ENCODE measurements at regions not wholly inside any gene's neighbourhood (a gene's known extent, or its start where the extent isn't known, plus 50 kb on each side); places are given as distances from the start of the nearest gene placed in this dataset.
"Not testable (repeated sequence)": the region's sequence is repeated elsewhere in the genome, so short reads cannot be mapped to it uniquely, and the experiment has no call there.

DNA sequence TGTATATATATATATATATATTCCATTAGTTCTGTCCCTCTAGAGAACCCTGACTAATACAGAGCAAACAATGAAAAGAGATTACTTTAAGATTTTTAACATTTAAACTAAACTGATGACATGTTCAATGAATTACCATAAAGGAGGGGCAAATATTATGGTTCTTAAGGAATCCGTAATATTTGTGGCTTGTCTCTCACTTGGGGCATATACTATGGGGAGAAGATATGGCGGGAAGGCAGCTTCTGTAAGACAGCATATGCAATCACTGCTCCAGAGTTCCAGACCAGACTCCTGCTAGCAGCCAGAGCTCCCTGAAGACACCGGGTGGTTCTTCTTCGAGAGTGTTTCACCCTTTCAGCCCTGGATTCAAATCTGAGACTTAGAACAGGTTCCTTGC is 321.1 kb upstream of the NT5E start:
- DNase-seq (ENCODE audit: low read depth) = no peak

DNA sequence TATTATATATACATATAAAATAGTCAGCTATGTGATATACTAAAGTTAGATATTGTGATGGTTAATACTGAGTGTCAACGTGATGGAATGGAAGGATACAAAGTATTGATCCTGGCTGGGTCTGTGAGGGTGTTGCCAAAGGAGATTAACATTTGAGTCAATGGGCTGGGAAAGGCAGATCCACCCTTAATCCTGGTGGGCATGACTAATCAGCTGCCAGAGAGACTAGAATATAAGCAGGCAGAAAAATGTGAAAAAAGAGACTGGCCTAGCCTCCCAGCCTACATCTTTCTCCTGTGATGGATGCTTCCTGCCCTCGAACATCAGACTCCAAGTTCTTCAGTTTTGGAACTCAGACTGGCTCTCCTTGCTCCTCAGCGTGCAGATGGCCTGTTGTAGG is 321.6 kb upstream of the NT5E start:
- DNase-seq (ENCODE audit: low read depth) = not testable (repeated sequence)

DNA sequence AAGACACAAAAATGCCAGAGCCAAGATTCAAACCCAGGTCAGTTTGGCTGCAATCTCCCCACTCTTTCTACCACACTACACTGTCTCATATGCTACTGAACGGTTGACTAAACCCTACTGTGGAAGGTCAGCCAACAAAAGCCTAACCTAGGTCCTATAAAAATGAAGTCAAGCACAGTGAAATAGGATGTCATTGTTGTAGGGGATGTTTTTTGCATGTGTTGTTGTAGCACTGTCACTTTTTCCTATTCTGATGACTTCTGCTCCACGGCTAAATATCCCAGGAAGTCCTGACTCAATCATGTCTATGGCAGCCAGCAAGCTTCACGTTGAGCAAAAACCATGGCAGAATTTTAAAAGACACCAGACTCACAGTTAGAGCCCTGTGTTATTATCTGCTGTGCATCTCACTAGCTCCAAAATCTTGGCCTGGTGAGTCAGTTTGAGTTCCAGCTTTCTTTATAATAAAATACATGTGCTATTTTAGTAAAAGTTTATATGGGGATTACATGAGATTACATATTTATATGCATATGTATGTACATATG is 322.1 kb upstream of the NT5E start:
- no peak for DNase-seq (ENCODE audit: low read depth)

DNA sequence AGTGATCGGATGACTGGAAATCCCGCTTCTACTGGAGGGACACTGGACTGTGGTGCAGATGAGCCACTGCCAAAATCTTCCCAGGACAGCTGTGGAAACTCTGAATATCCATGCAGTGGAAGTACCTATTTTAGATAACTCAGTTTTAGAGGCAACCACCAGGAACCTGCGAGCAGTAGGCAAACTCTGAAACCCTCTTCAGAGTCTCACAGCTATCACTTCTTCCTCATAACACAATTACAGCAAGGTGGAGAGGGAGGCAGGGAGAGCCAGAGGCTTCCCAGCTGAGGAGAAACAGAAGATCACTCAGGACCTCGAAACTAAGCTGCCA is 322.8 kb upstream of the NT5E start:
- no peak for DNase-seq (ENCODE audit: low read depth)

DNA sequence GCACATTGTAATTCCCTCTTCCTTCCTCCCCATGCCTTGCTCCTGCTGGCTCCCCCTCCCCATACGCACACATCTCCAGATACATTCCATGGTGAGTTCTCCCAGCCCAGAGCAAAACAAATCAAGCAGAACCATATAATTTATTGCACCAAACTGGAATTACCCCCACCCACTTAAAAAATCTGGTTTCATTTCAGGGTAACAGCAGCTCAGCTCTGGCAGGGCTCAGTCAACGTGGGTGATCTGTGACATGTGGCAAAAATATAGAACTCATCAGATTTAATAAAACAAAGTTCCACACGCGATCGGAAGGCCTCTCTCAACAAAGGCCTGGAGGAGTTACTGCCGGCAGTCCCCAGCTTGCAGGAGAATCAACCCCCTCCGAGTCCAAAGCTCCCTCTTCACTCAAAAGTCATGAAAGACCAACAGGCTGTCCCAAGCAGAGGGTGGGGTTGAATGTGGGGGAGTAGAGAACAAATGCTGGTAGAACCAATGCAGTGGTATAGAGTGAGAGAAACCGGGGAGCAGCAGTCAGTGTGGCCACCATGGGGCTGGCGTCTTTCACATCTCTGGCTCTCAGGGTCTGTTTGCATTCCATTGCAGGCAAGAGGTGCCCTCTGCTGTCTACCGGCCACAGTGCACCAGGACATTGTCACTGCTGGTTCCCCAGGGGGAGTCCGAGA is 323.3 kb upstream of the NT5E start:
- DNase-seq (ENCODE audit: low read depth) = peak; percentile 62

DNA sequence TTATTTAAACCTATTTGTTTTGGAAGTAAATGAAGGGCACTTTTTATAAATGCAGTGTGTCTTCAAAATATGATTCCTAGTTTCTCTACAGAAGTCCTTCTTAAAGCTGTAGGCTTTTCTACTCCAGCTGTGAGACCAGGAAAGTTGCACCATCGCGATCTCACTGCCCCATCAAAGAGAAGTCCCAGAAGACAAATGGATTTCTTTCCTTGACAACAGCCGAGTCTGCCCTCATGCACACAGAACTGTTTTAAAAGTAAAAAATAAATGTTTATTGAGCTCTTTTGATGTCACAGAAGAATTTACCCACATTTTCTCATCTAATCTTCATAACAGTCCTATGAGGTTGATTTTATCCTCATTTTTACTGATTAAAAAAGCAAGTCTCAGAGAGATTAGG is 324.4 kb upstream of the NT5E start:
- DNase-seq (ENCODE audit: low read depth) = no peak

DNA sequence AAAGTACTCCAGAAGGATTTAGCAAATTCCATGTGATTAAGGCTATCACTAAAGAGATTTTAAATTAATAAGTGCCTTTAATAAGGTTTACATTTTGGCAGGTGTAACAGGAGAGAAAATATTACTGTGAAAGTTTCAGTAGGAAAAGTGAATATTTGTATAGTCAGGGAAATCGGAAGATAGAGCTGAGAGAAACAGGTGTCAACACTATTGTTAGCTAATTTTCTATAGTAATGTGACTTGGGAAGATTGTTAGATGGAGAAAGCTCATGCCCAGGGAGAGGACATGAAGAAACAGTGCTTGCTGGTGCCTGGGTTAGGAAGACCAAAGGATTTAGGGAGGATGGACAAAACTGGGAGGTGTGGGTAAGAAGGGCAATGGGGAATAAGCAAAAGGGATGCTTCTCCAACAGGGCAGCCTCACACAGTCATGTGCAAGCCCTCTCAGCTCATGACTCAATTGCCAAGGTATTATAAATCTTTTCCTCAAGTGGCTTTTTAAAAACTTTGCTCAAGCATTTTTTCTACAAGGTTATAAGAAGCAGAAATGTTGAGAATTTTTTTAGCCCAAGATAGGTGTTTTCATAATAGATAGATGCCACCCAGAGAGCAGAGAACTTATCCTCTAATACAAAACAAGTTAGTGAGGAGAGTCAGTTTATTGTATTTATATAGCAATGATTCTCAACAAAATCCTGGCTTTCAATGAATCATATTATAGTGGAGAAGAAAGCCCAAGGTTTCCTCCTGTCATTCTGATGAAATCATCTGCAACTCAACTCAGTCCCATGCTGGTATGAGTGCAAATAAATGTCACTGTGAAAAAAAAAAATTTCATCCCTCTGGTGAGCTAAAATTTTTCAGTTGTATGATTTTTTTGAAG is 325.2 kb upstream of the NT5E start:
- no peak for DNase-seq (ENCODE audit: low read depth)

DNA sequence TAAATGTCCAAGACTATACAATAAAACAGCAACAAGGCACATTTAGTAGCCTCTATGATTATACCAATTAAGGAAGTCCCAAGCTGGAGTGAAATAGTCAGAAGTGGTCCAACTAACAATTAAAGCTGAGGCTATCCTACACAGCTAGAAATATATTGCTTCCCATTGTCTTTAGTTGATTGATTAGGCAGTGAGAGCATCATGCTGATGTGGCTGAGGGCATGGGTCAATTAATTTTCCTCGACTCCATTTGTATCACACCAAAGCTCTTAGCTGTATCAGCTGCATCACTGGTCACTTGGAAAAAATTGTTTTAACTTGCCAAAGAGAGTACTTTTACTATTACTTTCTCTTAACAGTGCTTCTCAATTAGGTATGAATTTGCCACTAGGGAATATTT is 328.7 kb upstream of the NT5E start:
- no peak for DNase-seq (ENCODE audit: low read depth)

DNA sequence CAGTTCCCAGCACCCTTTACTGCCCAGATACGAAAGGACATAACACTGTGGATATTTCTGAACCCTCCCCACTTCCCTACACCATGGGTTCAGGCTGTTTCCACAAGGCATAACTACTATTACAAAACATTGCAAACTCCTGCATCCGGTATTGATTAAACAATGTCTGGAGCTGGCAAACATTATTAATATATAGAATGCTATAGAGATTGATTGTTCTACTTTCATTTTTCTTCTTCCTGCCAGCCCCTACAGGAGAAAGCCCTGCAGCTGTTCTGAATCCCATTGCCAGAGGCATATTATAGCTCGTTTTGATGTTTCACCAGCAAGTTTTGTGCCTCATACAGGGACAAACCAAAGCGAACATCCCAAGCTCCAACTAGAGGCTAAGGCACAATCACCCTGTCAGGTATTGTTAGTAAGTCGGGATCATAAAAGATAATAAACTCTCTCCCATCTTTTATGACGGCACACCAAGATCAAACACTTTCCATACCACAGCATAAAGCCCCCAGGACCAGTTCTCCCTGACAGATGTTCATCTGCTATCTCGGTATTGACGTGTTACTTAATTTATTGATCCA is 331.1 kb upstream of the NT5E start:
- DNase-seq (ENCODE audit: low read depth) = no peak

DNA sequence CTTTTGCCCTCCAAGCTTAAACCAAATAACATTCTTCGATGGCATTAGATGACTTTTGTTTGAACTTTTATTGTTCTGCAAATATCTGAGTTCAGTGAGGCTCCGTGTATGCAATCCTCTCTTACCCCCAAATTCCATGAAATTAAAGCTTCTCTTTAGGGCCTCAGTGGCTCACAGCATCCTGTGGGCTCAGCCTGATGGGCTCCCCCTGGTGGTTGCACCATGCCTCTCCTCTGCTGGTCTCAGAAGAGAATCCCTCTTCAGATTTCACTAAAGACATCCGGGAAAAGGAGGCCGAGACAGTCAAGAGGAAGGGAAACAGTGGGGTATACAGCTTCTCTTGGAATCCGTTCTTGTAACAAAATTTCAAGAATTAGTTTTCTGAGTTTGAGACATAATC is 331.6 kb upstream of the NT5E start:
- DNase-seq (ENCODE audit: low read depth) = no peak

DNA sequence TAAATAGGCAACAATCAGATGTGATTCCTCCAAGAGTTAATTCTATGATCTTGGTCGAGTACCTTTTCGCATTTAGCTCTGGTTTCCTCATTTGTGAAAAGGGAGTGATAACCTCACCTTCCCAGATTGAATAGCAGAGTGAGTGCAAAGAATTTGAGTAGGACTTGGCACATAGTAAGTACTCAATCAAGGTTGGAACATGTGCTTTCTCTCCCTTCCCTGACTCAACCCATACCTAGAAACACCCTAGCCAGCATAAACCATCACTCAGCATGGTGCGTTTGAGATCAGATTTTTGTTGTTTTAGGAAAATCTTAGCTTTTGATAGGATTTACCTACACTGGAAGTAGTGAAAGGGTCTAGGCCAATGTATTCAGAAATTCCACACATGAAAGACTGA is 333.4 kb upstream of the NT5E start:
- no peak for DNase-seq (ENCODE audit: low read depth)

DNA sequence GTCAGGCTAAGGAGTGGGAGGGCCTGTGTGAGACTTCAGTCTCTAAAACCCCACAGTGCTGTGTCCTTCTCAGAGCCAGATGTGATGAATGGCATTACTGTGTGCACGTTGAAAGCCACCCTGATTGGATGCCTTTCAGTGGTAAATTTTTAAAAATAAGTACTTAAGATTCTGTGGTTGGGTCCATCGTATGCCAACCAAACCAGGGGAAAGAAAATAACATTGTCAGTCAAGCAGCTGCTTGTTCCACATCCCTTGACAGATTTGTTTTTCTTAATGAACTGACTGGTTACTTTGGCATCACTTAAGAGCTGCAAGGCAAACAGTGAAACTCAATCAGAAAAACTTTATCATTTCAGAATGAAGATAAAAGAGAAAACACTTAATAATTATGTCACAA is 334.0 kb upstream of the NT5E start:
- no peak for DNase-seq (ENCODE audit: low read depth)

DNA sequence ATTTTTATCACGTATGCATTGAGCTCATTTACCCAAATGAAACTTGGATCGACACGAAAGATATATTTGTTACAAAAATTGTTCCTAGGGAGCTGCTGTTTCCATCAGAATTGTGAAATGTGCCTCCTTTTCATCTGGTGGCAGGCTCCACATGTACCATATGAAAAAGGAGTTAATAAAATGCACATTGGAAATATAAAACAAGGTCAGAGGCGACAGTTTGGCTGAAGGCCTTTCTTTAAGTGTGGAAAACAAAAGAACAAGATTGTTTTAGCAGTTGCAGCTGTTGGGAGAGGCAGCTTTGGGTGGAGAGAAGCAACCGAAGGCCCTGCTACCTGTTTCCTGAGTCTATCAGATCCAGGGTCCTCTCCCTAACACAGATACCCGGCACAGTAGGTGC is 334.5 kb upstream of the NT5E start:
- no peak for DNase-seq (ENCODE audit: low read depth)

DNA sequence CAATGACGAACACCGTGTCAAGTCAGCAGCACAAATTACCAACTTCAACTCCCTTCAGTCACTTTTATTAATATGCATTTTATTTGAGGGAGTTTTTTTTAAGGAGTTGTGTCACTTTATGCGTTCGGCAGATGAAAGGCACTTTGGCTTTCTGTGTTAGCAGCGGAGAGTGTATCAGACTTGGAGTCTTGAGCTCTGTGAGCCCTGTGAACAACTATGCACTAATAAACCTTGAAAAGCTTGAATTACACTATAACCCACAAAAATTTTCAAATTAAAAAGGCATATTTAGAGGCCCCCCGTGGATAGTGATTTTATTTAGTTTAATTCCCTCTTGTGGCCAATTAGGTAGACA is 335.3 kb upstream of the NT5E start:
- DNase-seq (ENCODE audit: low read depth) = no peak

DNA sequence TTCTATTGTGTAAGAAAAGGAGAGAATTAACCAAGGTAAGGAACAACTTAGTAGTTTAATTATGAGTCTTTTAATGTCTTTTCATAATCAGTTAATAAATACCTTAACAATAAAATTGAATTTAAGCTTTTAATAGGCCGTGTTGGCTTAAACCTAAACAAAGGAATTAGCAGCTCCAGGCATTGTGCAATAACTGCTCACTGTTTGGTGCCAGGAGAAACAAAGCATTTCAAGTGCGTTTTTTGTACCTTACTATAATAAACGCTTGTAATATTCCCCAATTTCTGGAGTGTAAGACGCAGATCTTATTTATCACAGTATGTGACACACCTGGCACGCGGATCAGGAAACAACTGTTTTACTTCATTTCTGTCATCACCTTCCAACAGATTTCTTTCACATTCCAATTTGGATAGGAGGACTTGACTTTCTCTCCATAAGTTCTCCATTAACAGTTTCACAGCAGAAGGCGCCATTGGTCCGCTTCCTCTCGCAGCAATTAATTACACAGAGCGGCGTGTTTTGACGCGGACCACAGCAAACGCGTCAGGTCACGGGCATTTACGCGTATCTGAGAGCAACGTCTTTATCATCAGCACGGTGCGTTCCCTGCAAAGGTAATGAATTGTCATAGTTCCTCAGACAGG is 335.8 kb upstream of the NT5E start:
- DNase-seq (ENCODE audit: low read depth) = no peak

DNA sequence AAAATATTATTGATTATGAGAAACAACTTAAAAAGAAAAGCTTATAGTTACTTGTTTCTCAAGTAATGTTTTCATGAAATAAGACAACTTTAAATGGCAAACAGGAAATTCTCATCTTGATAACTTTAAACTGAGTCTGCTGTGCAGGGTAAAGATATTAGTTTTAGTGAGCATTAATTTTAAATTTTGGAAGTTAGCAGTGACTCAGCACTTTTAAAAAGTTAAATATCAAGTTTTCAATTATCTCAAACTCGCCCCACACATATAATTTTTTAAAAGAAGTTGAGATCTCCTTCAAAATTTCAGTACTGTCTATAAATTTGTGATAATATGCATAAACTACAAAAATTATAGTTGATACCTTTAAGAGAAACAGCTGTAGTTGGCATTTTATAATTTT is 337.3 kb upstream of the NT5E start:
- no peak for DNase-seq (ENCODE audit: low read depth)

DNA sequence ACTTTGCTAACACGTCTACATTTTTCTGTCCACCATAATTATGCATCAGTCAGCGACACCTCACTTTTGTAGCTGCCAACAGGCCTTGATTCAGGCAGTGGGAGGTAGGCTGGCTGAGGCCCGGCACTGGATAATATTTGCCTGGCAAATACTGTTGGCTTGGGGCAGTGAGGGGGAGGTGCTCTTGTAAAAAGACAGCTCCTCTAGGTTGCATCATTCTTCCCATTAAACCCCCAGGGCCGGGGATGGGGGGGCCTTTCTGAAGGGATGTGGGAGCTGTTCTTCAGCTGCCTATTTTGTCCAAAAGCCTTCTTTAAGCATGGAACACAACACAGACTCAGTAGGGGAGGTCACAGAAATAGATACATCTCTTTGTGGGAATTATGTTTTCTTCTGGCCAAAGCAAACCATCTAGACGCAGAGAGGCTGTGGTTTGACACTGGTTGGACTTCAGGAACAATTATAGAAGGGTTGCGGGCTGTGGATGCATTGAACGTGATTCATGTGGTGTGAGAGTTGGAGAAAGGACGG is 338.3 kb upstream of the NT5E start:
- peak; percentile 56 for DNase-seq (ENCODE audit: low read depth)

DNA sequence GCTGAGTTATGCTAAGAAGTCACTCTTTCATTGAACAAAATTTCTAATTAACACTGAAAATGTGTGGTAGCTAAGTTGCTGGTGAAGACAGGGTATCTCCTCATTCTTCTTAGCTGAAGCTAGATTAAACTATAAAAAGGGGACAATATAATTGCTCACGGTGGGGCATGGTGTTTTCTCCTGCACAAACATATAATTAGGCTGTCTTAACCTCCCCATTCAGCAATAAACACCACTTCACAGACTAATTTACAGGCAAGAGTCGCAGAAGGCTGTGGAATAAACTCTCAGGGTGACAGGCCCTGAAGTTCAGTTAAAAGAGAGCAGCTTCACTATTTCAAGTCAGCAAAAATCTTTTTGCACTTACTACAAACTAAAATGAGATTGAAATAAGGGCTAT is 338.9 kb upstream of the NT5E start:
- no peak for DNase-seq (ENCODE audit: low read depth)

DNA sequence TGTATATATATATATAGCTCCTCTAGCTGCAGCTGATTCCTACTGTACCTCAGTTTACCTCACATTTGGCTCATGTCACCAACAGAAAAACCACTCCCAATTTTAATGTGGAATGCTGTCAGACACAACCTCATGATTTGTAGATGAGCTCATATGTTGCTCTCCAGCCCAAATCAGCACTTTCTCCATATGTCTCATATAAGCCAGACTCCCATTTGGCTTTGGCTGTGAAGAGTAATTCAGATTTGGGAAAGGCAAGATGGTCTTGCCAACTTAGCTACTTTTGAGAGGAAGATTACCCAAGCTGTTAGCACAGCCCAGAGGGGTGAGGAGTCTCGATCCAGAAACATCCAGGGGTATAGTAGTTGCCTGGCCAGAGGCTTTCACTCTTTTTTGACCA is 342.2 kb upstream of the NT5E start:
- DNase-seq (ENCODE audit: low read depth) = no peak

DNA sequence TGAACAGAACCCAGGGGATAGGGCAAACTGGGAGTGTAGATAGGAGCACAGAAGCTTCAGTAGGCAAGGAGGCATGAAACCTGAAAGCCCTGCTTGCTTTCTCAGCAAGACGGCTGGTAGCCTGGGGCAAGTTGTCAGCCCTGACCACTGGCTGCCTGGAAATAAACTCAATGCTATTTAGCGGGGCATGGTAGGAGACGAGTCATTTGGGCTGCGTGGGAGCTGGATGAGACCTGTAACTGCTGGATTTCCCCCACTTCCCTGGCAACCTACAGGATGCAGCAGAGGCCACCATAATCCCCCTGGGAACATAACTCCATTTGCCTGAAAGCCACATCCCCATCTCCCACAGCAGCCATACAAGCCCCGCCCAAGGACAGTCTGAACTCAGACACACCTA is 332.6 kb upstream of the TBX18 start:
- peak; percentile 52 for DNase-seq (ENCODE audit: low read depth)

DNA sequence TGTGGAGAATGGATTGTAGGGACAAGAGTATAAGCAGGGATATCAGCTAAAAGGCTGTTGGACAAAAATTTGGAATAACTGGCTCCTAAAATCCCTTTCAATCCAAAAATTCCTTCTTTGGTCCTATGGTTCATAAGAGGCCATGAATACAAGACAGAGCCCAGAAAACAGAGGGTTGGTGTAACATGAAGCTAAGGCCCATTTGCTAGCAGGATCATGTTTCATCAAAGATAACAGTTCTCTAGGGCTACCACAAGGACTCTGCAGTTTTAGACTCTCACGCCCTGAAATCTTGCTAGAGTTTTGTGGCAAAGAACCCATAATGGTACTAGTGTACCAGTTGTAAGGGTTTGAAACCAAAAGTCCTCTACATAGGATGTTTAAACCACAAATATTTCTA is 327.8 kb upstream of the TBX18 start:
- DNase-seq (ENCODE audit: low read depth) = no peak

DNA sequence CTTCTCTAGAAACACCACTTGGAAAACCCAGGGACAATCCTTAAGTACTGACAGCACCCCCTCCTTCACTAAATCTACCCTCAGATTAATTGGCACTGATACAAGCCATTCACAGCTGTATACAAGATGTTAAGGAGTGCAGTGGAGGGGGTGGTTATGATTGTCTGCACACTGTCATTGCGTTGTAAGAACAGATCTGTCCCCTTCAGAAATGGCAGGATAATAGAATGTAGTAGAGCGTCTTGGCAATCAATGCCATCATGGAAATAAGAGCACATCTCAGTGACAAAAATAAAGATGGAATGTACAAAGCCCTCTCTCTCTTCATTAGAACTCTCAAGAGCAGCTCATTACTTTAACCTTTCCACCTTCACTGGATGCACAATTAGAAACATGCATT is 324.9 kb upstream of the TBX18 start:
- DNase-seq (ENCODE audit: low read depth) = no peak
